C4-2B (cell line): ENCODE measurements at regions not wholly inside any gene's neighbourhood (a gene's known extent, or its start where the extent isn't known, plus 50 kb on each side); places are given as distances from the start of the nearest gene placed in this dataset.

Experiments
- ZFX ChIP-seq: fragments of 450-650 bp; IDR thresholded peaks from 2 replicates; pipeline ENCODE4 v1.6.1; 2017
- TF ChIP-seq, protein P1 (sequence below): fragments of 450-650 bp; conservative IDR thresholded peaks from 2 replicates; pipeline ENCODE4 v1.5.1; 2017; ENCODE audit warnings: mild to moderate bottlenecking

DNA sequence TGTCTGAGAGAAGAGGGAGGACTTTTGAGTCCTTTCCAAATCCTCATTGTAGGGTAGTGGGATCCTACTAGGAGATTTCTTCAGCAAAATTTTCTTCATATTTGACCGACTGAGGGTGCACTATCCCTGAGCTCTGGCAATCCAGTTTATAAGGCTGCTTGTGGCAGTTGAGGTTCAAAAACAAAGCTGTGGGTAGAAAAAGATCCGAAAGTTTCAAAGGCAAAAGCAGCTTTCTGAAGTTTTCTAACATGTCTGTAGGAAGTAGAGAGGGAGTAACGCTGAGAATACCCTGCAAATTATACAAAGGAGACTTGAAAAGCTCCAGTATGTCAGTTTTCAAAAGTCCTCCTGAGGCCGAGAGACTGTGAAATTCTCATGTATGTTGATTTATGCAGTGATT is 1039.3 kb upstream of the PIK3C3 start:
- TF ChIP-seq, protein P1, sequence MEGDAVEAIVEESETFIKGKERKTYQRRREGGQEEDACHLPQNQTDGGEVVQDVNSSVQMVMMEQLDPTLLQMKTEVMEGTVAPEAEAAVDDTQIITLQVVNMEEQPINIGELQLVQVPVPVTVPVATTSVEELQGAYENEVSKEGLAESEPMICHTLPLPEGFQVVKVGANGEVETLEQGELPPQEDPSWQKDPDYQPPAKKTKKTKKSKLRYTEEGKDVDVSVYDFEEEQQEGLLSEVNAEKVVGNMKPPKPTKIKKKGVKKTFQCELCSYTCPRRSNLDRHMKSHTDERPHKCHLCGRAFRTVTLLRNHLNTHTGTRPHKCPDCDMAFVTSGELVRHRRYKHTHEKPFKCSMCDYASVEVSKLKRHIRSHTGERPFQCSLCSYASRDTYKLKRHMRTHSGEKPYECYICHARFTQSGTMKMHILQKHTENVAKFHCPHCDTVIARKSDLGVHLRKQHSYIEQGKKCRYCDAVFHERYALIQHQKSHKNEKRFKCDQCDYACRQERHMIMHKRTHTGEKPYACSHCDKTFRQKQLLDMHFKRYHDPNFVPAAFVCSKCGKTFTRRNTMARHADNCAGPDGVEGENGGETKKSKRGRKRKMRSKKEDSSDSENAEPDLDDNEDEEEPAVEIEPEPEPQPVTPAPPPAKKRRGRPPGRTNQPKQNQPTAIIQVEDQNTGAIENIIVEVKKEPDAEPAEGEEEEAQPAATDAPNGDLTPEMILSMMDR, result no peak
- no peak for TF ChIP-seq ZFX
